Fibroblast of pulmonary artery (primary cell): ENCODE measurements at regions not wholly inside any gene's neighbourhood (a gene's known extent, or its start where the extent isn't known, plus 50 kb on each side); places are given as distances from the start of the nearest gene placed in this dataset.
A peak's percentile ranks its signal among the peaks of the same experiment; 100 is the strongest.

Experiments
- DNase-seq: peaks from one replicate; pipeline ENCODE4 v3.0.0-alpha.2; 2010; ENCODE audit warnings: low read depth
- H3K4me3 ChIP-seq: replicated peaks from 2 replicates; pipeline ENCODE4 v1.5.1; 2011; ENCODE audit warnings: low read depth, mild to moderate bottlenecking, control low read depth, low read length, moderate library complexity
- TF ChIP-seq, protein P1 (sequence below): IDR thresholded peaks from 2 replicates; pipeline ENCODE4 v1.5.1; 2011; ENCODE audit warnings: mild to moderate bottlenecking, control low read depth, low read length, inconsistent platforms; ENCODE audit errors: missing control alignments

DNA sequence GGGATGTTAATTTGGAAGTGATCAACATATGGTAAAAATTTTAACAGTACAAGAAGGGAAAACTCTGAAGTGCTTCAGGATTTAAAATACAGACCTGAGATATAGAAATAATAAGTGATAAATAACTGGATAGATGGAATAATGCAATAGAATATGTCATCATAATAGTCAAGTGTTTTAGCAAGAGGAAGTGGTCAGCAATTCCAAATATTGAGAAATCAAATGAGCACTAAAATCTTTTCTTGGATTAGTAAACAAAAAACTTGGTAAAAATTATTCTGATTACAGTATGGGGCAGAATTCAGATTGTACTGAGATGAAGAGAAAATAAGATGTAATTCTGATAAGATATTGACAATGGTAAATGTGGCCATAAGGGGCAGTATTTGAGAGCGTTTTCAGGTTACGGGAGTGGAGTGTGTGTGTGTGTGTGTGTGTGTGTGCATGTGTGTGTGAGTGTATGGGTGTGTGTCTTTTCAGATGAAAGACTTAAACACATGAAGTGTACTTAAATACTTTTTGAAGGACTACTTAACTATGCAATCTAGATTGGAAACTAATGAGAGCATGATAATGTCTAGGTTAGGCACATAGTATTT is 217.9 kb upstream of the ITGA4 start:
- peak; percentile 11 for DNase-seq
- TF ChIP-seq, protein P1, sequence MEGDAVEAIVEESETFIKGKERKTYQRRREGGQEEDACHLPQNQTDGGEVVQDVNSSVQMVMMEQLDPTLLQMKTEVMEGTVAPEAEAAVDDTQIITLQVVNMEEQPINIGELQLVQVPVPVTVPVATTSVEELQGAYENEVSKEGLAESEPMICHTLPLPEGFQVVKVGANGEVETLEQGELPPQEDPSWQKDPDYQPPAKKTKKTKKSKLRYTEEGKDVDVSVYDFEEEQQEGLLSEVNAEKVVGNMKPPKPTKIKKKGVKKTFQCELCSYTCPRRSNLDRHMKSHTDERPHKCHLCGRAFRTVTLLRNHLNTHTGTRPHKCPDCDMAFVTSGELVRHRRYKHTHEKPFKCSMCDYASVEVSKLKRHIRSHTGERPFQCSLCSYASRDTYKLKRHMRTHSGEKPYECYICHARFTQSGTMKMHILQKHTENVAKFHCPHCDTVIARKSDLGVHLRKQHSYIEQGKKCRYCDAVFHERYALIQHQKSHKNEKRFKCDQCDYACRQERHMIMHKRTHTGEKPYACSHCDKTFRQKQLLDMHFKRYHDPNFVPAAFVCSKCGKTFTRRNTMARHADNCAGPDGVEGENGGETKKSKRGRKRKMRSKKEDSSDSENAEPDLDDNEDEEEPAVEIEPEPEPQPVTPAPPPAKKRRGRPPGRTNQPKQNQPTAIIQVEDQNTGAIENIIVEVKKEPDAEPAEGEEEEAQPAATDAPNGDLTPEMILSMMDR, result no peak
- no peak overlapping the region for H3K4me3 ChIP-seq

DNA sequence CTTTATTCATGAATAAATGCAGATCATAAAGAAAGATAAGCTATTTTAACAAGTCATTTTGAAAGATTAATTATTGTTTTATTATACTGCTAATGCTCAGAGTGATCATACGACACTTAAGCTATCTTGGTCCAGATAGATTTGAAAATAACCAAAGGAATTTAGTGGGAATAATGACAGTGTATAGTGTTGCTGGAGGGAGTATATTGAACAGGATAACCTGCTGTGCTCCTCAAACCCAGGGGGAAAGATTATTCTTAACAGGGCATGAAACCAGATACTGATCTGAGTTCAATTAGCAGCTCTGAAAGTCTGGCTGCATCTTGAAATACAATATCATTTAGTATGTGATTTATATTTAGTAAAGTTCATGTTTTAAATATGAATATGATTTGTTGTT is 216.3 kb upstream of the ITGA4 start:
- H3K4me3 ChIP-seq, result no peak overlapping the region
- TF ChIP-seq, protein P1, result no peak
- no peak for DNase-seq

DNA sequence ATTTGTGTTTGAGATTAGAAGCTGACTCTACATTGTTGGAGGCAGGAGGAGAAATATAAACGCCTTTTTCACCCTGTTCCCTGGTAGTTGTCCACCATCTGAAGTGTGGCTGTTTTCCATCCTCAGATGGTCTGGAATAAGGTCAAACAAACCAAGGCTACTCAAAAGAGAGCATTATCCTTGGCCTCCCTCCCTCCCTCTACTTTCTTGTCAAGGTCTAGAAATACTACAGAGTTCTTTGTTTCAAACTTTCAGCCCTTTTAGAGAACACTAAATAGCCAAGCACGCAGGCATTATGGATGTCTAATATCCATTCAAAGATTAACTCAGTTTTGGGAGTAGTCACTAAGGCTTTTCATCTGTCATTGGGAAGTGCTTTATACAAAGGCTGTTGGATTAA is 215.8 kb upstream of the ITGA4 start:
- DNase-seq, result no peak
- H3K4me3 ChIP-seq, result no peak overlapping the region
- TF ChIP-seq, protein P1, result no peak

DNA sequence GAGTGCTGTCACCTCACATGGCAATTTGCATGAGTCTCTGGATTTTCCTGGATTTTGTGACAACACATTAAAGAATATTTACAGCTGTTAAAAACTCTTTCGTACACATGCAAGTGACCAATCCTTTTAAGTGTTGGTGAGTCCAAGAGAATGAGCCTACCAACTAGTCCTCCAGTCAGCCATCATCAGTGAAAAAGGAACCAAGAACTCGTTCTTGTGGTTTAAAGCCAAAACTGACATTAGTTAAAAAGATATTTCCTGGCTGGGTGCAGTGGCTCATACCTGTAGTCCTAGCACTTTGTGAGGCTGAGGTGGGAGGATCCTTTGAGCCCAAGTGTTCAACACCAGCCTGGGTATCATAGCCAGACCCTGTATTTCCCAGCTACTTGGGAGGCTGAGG is 215.4 kb upstream of the ITGA4 start:
- no peak for DNase-seq
- TF ChIP-seq, protein P1, result no peak
- H3K4me3 ChIP-seq, result no peak overlapping the region

DNA sequence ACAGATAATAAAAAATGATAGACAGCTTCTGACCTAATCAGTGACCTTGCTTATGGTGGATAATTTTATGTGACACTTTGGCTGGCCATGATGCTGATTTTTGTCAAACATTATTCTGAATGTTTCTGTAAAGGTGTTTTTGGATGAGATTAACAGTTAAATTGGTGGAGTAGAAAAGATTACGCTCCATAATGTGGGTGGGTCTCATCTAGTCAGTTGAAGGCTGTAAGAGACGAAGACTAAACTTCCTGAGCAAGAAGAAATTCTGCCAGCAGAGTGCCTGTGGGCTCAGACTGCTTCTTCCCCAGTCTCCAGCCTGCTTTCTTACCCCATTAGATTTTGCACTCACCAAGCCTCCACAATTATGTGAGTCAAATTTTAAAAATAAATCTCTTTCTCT is 214.9 kb upstream of the ITGA4 start:
- TF ChIP-seq, protein P1, result no peak
- no peak for DNase-seq
- H3K4me3 ChIP-seq, result no peak overlapping the region

DNA sequence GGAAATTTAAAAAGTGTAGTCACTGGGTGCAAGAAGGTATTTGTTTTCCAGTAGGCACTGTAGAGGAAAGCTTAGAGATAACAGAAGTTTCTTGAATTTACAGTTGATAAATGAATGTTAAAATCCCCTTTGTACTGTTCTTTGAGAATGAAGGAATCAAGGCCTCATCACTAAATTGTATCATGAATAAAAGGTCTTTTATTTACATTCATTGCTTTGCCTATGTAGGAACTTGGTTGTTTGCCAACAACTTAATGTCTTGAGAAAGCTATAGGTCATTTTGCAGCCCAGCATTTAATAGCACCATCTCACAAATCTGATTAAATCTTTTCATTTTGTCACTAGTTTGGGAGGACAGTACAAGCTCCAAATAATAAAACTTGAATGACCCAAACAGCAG is 213.9 kb upstream of the ITGA4 start:
- TF ChIP-seq, protein P1, result no peak
- no peak for DNase-seq
- H3K4me3 ChIP-seq, result no peak overlapping the region

DNA sequence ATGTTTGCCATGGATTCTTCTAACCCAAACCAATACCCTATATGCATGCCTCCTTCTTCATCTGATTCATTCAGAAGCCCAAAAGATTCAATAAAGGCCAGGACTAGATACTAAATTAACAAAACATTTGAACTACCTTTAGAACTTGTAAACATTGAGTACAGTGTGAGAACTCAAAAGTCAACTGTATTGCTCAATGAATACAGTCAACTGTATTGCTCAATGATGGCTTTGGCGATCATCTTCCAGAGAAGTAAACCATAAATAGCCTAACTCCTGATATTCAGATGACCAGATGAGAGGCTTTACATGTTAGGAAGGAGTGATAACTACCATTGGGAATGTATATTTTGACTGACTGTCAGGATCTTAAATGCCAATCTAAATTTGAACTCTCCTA is 206.5 kb upstream of the ITGA4 start:
- DNase-seq, result peak; percentile 51
- TF ChIP-seq, protein P1, result no peak
- H3K4me3 ChIP-seq, result no peak overlapping the region
